NAMALWA (cell line): ENCODE measurements at regions not wholly inside any gene's neighbourhood (a gene's known extent, or its start where the extent isn't known, plus 50 kb on each side); places are given as distances from the start of the nearest gene placed in this dataset.

Experiments
- DNase-seq: peaks from one replicate; pipeline ENCODE4 v3.0.0-alpha.2; 2015; ENCODE audit warnings: low spot score

GRCh38 chr2:191610756-191611155, 67.2 kb upstream of the NABP1 start:
- no peak for DNase-seq

DNA sequence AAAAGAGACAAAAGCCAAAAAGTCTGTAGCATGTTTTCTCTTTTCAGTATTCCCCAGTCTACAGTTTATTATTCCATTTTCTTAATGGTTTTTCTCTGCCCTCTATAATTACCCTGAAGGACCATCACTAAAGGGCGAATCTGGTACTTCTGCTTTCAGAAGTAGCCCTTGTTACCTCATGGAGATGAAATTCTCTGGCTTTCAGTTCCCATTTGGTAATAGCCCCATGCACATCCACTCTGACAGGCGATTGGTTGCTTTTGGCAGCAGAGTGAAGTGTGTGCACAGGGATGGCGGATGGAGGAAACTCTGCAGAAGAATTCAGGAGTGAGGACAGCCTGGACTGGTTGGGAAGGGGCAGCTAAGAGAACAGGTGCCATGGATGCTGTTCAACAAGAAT, 66.3 kb upstream of the NABP1 start:
- no peak for DNase-seq

DNA sequence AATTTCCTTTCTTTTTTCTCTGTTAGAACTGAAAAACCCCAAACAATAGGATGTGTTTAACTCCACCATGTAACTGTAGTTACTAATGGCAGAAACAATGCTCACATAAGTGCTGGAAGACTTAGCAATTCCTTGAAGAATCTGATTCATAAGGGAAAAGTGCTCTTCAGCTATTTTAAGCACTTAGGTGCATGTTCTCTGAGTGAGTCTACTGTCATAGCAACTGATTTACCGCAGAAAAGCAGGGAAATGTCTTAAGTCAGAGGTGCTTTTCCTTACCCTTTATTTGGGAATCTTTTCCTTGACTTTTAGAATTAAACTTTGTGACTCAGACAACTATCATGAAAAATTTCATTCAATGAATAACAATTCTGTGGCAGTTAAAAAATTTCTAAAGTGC, 65.4 kb upstream of the NABP1 start:
- no peak for DNase-seq

DNA sequence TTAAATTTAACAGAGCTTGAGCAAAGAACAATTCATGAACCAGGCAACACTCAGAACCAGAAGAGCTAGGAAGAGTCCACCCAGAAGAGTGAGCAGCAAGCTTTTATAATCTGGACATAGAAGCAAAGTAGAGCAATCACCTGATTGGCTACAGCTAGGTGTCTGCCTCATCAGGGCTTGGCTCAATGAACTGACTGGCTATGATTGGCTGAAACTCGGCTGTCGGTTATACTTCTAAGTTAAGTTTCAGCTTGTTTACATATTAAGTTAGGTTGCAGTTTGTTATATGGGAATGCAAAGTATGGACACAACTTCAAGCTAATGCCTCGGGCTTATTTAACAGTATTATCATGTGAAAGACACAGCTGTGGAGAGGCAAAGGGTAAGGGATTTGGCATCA, 63.2 kb upstream of the NABP1 start:
- no peak for DNase-seq

GRCh38 chr2:191615596-191615995, 62.3 kb upstream of the NABP1 start:
- no peak for DNase-seq

DNA sequence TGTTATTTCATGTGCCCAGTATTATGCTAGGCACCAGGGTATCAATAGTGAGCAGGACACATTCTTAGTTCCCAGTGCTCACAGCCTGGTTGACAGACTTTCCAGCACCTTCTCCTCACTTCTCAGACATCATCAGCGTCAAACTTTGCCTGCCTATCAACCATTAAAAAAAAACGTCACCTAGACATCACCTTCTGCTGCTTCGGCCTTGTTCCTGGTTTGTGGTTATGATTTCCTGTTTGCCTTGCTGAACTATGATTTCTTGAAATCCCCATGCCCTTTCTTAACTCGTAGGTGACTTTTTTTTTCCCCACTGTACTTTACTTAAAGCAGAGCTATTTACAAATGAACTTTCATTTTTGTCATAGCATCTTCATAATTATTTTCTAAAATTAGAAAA, 60.4 kb upstream of the NABP1 start:
- peak; percentile 68 for DNase-seq

DNA sequence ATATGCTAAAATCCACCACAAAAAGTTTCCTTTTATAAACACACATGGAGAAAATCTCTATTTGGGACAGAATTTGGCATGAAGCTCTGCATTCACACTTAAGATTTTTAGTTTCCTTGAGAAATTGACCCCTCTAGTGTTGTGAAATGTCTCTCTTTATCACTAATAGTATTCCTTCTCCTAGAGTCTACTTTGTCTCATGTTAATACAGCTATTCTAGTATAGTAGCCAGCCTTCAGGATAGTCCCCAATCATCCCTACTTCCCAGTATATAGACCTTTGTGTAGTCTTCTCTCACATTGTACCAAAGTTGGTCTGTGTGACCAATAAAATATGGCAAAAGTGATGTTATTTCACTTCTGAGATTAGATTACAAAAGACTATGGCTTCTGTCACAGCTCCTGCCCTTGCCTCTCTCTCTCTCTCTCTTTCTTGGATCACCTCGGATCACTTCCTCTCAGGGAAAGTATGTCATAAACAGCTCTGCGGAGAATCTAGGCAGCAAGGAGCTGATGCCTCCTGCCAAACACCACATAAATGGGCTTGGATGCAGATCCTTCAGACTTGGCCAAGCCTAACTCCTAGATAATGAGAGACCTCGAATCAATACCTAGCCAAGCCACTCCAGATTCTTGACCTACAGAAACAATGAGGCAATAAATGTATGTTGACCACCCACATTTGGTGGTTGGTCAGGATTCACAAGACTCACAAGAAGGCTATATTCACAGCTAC, 59.7 kb upstream of the NABP1 start:
- DNase-seq = no peak

- DNase-seq = no peak
Observed at GRCh38 chr2:191618786-191619185, 59.1 kb upstream of the NABP1 start.

GRCh38 chr2:191620144-191620543, 57.8 kb upstream of the NABP1 start:
- DNase-seq = no peak

GRCh38 chr2:191622374-191623320, 55.3 kb upstream of the NABP1 start:
- no peak for DNase-seq

DNA sequence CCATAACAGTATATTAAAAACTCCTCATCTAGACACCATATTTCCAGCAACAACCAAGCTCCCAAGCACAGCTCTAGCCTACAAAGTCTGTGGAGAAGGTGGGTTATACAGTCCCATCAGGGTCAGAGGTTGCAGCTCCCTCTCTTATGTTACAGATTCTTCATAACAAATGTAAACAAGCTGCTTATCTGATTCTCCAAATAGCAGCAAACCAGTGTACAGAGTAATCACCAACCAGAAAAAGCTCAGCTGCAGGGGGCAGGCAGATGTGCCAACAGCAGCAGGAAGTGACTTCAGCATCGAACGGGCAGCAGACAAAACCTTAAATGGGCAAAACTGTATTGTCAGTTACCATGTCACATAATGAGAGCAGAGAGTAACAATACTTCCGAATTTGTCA, 52.9 kb upstream of the NABP1 start:
- peak; percentile 75 for DNase-seq

DNA sequence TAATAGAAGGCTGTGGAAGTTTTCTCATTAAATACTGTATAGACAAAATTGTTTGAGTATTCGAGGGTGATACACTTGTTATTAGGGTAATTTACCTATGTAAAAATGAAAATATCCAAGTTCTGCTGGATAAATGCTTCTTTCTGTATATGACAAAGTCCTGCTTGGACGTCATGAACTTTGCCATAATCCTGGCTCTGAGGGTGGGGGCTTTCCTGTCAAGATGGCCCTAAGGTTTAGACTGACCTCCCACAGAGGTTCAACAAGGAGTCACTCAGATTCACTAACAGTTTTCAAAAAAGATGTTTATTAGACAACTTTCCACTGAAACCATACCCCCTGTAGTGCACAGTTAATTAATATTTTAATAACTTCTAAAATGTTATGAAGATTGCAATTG, 52.5 kb upstream of the NABP1 start:
- no peak for DNase-seq

DNA sequence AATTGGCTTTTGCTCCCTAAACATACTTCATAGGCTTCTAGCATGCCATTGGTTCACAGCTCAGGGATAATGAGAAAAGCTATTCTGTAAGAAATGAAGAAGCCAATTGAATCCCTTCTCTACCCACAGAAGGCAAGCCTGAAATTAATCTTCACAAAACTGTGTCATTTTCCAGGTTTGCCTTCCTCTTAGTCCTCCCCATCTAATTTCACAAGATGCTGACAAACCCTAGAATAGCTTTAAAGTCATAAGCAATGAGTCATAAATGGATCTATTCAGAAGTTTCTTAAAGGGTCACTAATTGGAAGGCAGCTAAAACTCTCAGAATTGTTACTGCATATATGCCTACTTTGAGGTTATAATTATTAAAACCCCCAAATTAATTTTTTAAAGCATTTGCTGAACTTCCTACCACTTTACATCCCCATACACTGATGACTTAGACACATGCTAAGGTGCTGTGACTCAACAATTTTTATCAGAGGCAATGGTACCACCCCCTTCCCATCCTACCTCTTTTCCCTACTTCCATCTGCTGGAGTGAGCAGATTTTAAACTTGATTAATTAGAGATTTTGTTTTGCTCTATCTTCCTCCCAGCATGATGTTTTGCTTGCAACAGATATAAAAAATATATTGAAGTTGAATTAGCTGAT, 51.3 kb upstream of the NABP1 start:
- DNase-seq = no peak

GRCh38 chr2:191627518-191627917, 50.4 kb upstream of the NABP1 start:
- DNase-seq = no peak
